Stimulated activated CD8-positive, alpha-beta memory T cell treated with anti-CD3 and anti-CD28 coated beads, Interleukin-12 subunit alpha, Interleukin-12 subunit beta, amount 100 ng/mL, for 1 hour (primary cell): ENCODE measurements at regions not wholly inside any gene's neighbourhood (a gene's known extent, or its start where the extent isn't known, plus 50 kb on each side); places are given as distances from the start of the nearest gene placed in this dataset.

Source experiments
- DNase-seq: peaks from one replicate; pipeline ENCODE4 v3.0.0-alpha.2; 2020; ENCODE audit warnings: low read depth

DNA sequence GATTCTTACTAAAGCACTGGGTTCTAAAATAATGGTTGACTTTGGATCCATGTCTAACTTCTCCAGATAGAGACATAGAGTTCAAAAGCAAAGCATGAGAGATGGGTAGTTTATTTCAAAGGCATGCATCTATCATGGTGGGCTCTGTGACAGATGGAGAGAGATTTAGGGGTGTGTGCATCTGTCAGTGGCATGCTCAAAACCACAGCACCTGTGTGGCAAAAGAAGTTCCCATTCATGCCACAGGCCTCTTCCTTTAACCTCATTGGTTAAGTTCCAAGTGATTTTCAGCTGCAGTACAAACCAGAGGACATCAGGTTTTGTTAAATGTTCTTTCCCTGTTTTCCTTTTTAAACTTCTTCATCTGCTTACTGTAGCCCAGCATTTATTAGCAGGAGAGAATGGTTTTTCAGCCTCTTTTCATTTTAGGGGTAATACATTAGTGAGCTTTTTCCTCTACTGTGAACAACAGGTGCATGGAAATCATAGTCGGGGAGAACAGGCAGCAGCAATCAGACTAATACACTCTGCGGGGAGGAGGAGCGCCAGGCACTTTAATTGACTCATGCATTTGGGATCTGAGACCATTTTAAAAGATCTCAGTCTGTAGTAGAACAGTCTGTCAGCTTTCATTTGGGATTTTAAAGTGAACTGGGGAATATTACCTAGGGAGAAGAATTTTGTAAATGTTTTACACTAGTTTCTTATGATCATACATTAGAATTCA is 52.4 kb upstream of the UPP2 start:
- no peak for DNase-seq

DNA sequence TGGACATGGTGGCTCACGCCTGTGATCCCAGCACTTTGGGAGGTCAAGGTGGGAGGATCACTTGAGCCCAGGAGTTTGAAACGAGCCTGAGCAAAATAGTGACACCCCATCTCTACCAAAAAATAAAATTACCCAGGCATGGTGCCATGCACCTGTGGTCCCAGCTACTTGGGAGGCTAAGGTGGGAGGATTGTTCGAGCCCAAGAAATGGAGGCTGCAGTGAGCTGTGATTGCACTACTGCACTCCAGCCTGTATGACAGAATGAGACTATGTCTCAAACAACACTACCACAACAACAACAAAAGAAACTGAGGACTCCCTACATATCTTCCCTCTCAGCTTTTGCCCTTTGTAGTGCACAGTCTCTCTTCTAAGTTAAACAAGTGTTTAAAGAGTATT is 53.3 kb upstream of the UPP2 start:
- DNase-seq: no peak

DNA sequence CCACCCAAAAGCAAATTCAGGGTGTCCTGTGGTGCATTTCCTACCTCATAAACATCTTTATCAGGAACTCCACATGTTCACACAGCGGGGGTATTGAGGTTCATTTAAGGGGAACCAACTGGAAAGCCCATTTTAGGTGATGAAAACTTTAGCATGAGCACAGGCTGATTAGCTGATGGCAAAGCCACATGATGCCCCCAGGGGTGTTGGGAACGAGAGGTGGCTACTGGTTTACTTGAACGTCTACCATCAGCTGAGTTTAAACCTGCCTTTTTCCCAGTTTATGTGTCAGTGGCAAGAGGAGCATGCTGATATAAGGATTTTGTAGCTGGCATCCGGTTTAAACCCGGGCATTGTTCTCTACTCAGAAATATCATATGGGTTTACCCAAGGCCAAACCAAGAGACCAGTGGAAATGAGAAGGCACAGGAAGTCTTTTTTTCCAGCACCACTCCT is 54.5 kb upstream of the UPP2 start:
- no peak for DNase-seq

DNA sequence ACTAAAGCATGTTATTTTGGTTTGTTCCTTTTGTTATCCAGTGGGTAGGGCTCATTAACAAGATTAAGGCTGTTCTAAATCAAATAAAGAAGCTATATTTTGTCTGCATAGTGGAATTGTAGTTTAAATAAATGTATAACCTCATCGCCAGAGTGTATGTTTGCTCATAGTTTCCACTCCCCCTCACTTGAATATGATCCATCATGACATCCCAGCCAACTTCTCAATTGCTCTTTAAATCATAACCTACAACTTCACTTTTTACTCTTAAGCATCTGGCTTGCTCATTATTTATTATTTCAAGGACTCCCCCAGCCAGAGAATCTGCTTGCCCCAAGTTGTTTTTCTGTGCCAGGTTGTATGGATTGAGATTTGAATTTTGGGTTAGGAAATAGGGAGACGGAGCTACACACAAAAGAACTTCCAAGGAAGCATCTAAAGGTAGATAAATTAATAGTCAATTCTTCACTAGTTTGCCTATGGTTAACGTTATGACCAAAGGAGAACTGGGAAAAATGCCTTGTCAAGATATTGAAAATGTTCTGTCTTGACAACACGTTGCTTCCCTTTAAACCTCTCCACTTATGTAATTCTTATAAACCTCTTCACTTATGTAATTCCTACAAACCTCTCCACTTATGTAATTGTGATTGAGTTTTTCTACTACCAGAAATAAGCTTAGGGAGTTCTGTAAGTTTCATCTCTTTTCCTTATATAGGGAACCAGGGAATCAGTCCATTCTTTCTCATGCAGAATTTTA is 55.4 kb upstream of the UPP2 start:
- no peak for DNase-seq

DNA sequence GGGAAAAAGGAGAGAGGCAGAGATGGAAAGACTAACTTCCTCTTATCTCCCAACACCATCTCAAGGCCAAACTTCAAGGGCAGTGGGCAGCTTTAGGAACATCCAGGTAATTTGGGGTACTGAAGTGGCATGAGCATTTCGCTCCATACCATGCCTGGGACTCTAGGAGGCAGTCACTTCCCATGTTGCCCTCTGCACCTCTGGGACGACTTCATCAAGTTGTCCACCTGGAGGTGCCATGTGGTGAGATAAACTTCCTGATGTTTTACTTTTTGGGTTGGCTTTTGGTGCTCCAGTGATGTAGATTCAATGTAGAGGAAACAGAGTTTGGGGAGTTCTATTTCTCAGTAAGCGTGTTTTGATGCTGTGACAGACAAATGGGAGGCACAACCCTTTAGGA is 56.3 kb upstream of the UPP2 start:
- no peak for DNase-seq

DNA sequence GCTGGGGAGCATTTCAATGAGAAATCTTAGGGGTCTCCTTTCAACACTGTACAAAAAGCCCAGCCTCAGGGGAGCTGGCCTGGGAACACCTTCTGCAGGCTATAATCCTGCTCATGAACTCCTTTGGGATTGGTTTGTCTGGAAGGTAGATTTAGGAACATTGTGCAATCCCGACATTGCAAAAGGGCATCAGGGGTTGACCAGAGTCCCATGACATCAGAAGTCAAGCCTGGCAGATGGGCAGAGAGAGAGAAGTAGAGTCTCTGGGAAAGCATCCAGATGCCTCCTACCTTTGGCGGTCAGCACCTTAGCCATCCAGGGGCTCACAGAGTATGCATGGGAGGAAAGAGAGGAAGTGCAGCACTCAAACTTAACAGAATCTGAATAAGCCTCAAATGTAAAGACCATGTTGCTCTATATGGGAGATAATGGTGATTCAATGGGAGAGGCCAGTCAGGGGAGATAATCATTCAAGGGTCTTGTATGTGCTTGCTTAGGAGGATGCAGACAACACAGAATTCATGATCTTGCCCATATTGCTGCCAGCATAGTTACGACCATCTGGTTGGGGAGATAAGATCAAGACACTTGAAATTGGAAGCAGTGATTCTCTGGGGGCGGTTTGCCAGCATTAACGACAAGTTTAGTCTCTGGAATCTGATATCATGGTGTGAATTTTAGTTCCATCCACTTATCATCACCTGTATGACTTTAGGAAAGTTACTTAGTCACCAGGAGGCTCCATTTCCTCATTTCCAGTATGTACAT is 58.3 kb upstream of the UPP2 start:
- no peak for DNase-seq

DNA sequence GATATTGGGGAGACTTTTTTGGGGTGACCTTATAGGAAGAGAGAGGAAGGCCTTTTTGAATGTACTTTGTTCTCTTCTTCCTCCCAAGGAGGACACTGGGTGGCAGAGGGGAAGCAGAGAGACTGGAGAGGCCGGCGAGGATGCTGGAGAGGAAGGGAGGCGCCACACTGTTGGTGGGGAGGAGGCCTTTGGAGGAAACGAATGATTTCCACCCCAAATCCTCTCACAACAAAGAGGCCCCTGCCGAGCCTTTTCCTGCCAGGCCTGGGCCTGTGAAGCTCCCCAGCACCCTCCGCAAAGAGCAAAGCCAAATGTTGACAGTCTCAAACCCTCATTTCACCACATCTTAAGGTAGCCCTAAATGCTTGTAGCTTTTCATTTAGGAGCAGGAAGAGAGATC is 59.0 kb upstream of the UPP2 start:
- DNase-seq: no peak

DNA sequence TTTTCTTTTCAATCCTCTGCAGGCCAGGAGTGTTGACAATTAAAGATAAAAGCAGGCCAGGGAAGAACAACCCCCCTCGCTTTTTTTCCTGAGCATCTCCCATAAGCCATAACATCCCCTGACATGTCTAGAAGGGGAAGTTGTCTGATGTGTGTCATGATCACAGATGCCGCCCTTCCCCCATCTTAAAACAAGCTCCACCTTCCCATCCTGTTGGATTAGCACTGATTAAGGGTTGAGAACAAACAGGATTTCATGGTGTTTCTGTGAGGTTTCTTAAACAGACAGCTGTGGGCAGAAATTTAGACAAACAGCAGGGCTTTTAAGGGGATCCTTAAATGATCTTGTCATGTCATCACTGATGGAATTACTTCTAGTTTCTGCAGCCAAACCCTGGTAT is 59.4 kb upstream of the UPP2 start:
- no peak for DNase-seq

DNA sequence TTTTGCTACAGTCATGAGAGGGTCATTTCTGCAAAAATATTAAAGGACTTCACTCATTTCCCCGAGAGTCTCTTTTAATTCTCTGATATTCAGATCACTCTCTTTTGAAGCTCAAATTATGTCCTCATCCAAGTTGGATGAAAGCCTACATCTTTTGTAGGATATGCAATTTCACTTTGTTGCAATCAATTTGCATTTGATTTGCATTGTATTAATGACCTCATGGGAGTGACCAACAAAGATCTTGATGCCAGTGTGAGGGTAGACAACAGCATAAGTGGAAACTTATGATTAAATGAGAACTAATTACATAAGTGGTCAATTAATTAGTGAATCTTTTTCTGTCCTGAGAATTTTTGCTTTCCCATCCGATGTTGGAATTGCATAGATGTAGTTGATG is 60.3 kb upstream of the UPP2 start:
- DNase-seq: no peak

DNA sequence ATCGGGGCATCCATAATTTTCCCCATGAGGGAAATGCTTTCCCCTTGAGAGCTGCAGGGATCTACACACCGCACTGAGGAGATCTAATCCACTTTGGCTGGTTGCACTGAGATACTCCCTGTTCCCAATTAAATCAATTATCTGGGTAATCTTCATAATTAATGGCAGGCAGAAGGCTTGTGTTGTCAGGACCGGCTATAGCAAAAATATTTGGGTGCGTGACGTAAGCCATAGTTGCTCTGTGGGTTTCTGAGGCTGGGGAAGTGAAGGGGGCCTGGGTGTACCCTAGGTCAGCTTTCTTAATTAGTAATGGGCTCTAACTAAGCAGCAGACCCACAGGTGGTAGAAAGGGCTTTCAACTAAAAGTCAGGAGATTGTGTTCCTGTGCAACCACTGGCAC is 62.8 kb upstream of the UPP2 start:
- DNase-seq: no peak

DNA sequence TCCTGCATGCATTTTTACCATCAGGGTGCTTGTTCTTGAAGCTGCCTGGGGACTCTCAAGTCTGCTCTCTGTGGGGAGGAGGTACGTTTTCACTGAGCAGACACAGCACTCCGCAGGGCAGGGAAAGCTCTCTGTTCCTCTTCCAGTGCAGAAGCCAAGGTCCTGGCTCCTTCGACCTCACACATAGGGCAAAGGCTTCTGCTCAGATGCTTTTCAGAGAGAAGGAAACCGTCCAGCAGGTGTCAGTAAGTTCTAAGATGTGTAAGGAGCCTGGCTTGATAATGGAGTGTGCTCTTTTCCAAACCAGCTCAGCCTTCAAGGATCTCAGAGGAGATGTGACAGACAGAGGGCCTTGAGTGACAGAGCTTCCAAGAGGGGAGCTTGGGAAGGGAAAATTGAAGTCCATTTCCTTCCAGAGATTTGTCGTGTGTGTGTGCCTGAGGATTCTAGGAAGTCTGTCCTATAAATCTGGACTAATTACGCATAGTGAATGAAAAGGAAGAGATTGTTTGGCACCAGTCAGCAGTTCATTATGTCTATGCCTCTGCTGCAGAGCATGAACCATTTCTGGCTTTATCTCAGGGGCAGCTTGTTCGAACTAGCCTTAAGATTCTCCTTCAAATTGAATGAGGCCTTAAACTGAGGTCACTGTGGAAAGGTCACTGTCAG is 67.3 kb upstream of the UPP2 start:
- no peak for DNase-seq

DNA sequence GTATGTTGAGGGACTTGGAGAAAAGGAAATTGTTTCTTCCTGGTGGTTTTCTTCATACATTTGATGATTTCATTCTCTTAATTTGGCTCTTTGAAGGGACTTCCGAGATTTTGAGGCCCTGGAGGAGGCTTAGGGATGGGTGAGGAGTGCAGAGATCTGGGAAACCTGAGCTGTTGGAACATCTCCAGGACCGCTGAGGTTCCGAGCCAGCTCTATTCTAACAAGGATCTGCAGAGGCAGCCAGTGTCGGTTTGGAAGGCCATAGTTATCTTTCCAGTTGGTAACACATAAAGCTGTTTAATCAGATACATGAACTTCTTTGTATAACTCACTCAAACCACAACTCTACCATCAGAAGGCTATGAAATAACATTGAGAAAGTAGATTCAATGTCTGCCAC is 70.3 kb upstream of the UPP2 start:
- no peak for DNase-seq

DNA sequence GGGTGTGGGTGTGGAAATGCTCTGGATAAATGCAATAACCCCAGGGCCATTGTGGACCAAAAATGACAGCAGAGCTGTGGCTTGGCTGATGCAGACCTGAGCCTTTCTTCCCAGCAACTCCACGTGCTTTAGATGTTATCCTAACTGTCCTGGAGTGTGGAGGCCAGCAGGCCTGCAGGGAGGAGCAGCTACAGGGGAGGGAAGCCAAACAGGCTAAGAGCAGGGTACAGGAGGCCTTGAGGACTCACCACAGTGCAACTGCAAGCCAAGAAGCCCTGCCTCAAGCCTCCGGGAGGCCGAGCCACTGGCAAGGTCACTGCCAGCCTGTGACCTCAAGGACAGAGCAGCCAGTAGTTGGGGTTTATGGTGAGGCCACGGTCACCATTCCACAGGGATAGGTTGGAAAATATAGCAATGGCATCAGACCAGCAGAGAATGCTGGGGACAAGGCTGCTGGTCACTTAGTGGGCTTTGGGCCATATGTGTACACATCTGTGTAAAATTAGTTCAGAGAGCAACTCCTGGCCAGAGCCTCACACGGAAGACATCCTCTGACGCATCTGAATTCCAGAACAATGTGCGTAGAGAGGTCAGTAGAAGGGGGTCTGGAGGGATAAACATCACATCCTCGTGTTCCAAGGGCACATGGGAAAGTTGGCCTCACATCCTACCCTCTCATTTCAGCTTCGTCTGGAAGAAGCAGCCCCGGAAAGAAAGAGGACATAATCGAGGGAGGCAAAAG is 76.2 kb upstream of the UPP2 start:
- no peak for DNase-seq

DNA sequence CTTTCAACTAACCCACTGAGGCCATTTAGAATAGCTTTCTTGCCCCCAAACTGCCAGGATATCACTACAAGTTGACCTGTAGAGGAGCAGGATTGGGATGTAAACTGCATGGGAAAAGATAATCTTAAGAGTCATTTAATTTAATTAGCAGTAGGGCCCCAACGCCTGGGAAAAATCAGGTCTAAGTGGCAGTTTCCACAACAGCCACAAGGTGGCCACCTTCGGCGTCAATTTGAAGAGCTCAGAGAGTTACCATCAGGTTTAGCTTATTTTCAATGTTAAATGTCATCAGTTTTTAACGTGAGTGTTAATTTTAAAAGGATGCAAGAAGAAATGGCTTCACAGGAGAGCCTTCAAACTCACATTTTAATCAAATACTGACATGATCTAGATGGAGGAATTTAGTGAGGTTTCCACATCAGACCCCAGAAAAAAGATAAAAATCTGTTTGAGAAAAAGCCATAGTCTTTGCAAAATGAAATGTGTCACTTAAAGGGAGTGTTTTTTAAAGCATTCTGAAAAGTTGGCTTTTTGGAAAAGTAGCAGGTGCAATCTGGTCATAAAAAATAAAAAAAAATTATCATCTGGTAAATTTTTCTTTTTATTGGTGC is 77.3 kb upstream of the UPP2 start:
- peak; percentile 7 for DNase-seq

DNA sequence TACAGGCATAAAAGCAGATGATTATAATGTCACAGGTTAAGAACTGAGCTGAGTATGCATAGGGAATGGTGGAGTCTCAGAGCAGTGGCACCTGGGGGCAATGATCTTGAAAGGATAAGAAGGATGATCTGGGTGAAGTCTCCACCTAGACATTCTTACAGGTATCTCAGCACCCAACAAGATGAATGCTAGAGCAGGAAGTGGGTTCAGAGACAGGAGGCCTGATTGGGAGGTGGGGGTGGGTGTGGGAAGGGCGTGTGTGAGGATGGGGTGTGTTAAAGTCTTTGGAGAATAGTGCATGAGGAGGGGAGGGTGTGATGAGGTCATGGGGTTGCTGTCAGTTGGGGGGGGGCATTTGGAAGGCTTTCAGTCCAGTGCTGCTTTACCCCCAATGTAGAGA is 78.8 kb upstream of the UPP2 start:
- no peak for DNase-seq

DNA sequence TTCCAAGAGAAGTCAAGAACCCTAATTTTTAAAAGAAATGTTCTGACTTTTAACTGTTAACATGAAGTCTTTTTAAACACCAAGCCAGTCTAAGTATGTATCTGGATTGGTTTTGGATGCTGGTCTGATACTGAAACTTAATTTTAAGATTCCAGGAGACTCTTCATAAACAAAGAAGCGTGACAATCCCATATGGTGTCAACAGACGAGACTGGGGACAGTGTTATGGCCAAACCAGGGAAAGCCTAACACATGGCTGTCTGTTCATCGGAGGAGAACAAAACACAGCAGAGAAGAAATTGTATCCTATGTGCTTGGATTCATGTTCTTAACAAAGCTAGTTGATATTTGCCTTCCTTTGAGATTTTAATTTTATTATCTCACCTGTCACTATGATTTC is 80.5 kb upstream of the UPP2 start:
- DNase-seq: no peak

DNA sequence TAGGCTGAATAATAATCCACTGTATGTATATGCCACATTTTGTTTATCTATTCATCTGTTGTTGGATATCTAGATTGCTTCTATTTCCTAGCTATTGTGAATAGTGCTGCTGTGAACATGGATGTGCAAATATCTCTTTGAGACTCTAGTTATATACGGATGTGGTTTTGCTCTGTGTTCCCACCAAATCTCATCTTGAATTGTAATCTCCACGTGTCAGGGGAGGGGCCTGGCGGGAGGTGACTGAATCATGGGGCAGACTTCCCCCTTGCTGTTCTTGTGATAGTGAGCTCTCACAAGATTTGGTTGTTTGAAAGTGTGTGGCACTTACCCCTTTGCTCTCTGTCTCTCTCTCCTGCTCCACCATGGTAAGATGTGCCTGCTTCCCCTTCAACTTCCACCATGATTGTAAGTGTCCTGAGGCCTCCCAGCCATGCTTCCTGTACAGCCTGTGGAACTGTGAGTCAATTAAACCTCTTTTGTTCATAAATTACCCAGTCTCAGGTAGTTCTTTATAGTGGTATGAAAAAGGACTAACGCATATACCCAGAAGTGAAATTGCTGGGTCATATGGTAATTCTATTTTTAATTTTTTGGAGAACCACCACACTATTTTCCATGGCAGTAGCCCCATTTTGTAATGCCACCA is 86.1 kb upstream of the UPP2 start:
- DNase-seq: no peak

DNA sequence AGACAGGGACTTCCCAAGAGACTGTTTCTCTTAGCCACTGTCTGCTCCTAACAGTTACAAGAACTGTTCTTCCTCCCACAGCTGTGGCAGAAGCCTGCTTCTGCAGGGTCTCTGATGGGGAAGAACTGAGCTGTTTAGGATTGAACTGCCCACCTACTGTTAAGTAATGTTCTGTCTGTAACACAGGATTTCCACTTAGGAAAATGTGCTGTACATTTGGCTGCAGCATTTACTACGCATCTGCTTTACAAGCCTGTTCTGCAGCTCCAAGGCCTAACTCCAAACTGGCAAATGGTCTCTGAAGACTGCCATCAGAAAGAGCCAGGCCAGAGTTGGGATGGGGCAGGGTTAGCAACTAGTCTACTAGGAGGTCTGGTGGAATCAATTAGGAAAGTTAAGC is 87.8 kb upstream of the UPP2 start:
- no peak for DNase-seq

DNA sequence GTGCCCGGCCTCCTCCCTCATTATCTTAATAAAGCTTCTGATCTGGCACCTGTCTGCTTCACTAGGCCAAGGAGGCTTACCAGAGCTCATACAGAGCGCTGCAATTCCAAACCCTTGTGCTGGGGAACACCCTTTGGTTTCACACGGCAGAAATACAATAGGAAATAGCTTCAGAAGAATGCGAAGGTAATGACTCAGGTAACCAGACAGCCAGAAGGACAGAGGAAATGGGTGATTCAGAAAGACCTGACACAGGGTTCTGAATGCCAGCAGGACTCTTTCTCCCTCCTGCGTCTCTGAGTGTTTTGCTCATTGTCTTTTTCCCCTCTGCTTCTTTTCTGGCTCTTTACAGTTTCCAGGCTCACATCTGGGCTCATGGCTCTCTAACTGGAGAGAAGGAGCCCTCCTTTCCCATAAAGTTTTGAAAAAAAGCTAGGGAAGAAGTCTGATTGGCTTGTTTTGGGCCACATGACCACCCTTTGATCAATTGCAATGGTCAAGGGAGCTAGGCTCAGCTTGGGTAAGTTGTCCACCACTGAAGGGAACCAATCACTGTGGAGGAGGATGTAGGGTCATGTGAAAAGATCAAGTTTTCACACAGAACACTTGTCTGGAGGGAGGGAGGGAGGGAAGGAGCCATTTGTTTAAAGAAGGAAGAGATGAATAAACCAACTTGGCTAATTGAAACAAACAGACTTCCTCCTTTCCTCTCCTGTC is 90.5 kb upstream of the UPP2 start:
- no peak for DNase-seq

DNA sequence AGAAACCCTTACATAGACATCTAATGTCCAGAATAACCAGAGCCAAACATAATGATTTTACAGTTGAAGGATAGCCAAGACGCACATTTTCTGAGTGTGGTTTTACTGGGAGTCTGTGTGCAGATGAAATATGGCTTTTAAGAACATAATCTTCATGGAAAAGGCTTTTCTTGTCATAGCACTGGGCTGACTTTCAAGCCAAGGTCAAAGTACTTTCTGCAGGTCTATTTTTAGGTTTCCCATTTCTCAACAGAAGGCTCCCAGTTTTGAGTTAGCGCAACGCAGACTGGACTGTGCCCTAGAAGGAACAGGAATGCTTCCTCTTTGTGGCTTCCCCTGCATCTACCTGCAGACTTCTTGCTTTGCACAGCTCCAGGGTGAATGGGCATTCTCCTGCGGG is 92.3 kb upstream of the UPP2 start:
- no peak for DNase-seq
